ENCODE measurements at regions not wholly inside any gene's neighbourhood (a gene's known extent, or its start where the extent isn't known, plus 50 kb on each side); places are given as distances from the start of the nearest gene placed in this dataset.
"Not testable (repeated sequence)": the region's sequence is repeated elsewhere in the genome, so short reads cannot be mapped to it uniquely, and the experiment has no call there.

GRCh38 chr21:28852706-28853105 is 140.0 kb downstream of the LTN1 start:
- TF ChIP-seq CTCF (IDR thresholded peaks at IDR 0.05) = no peak

GRCh38 chr21:28851645-28852044 is 141.0 kb downstream of the LTN1 start:
- DNase-seq = no peak
- no peaks in the 10 kb centered on the region for H3K27me3 ChIP-seq (ENCODE audit: insufficient read depth in 3 of 3, low read length in 2 of 3)
- 61 to 92% (median 82%) methylated on average over 1 of the region's 1 CpG for WGBS, 3 donors
- no peaks in the 10 kb centered on the region for H3K4me1 ChIP-seq
- no peaks in the 10 kb centered on the region for H3K36me3 ChIP-seq (ENCODE audit: insufficient read depth in 1 of 2, low read depth in 1 of 2)
- no peak for ATAC-seq
- intact Hi-C loops (cut with DNase I) = no loop called here
- H3K9me3 ChIP-seq = no peaks in the 10 kb centered on the region
- no peak overlapping the region for H3K27ac ChIP-seq
- no peak for TF ChIP-seq CTCF (IDR thresholded peaks at IDR 0.05)
- no peak overlapping the region for H3K4me3 ChIP-seq

More at GRCh38 chr21:28852706-28853105, 140.0 kb downstream of the LTN1 start:
- Histone ChIP-seq H3K27ac (no peak overlapping the region), H3K36me3 (ENCODE audit: insufficient read depth in 1 of 2, low read depth in 1 of 2) (no peaks in the 10 kb centered on the region), H3K4me3 (no peak overlapping the region), H3K27me3 (ENCODE audit: insufficient read depth in 3 of 3, low read length in 2 of 3) (no peaks in the 10 kb centered on the region), H3K9me3 (no peaks in the 10 kb centered on the region), H3K4me1 (no peaks in the 10 kb centered on the region)
- WGBS, 3 donors = 74 to 91% (median 76%) methylated on average over 5 of the region's 5 CpGs
- no peak for DNase-seq
- intact Hi-C loops (cut with DNase I) = no loop called here
- no peak for ATAC-seq

- H3K27ac ChIP-seq; H3K4me3 ChIP-seq; DNase-seq; ATAC-seq; H3K36me3 ChIP-seq (ENCODE audit: insufficient read depth in 1 of 2, low read depth in 1 of 2); H3K9me3 ChIP-seq; H3K27me3 ChIP-seq (ENCODE audit: insufficient read depth in 3 of 3, low read length in 2 of 3); intact Hi-C loops (cut with DNase I); H3K4me1 ChIP-seq: not testable (repeated sequence)
- WGBS, 3 donors = 86 to 93% (median 91%) methylated on average over 1 of the region's 1 CpG
Observed at GRCh38 chr21:28839237-28839636, 153.4 kb downstream of the LTN1 start.

DNA sequence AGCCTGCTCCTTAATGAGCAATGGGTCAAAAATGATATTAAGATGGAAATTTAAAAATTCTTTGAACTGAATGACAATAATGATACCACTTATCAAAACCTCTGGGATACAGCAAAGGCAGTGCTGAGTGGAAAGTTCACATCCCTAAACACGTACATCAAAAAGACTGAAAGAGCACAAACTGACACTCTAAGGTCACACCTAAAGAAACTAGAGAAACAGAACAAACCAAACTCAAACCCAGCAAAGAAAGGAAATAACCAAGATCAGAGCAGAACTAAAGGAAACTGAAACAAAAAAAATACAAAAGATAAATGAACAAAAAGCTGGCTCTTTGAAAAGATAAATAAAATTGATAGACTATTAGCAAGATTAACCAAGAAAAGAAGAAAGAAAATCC is 155.3 kb downstream of the LTN1 start:
- DNase-seq; ATAC-seq; H3K27me3 ChIP-seq (ENCODE audit: insufficient read depth in 3 of 3, low read length in 2 of 3); H3K4me3 ChIP-seq; H3K4me1 ChIP-seq; H3K9me3 ChIP-seq; intact Hi-C loops (cut with DNase I); H3K36me3 ChIP-seq (ENCODE audit: insufficient read depth in 1 of 2, low read depth in 1 of 2); H3K27ac ChIP-seq: not testable (repeated sequence)
- WGBS, 3 donors = 80 to 84% (median 83%) methylated on average over 1 of the region's 1 CpG

DNA sequence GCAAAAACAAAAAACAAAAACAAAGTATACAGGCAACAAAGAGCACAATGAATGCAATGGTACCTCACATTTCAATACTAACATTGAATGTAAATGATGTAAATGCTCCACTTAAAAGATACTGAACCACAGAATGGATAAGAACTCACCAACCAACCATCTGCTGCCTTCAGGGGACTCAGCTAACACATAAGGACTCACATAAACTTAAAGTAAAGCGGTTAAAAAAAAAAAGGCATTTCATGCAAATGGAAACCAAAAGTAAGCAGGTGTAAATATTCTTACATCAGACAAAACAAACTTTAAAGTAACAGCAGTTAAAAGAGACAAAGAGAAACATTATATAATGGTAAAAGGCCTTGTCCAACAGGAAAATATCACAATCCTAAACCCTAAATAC is 156.1 kb downstream of the LTN1 start:
- intact Hi-C loops (cut with DNase I) = not testable (repeated sequence)

DNA sequence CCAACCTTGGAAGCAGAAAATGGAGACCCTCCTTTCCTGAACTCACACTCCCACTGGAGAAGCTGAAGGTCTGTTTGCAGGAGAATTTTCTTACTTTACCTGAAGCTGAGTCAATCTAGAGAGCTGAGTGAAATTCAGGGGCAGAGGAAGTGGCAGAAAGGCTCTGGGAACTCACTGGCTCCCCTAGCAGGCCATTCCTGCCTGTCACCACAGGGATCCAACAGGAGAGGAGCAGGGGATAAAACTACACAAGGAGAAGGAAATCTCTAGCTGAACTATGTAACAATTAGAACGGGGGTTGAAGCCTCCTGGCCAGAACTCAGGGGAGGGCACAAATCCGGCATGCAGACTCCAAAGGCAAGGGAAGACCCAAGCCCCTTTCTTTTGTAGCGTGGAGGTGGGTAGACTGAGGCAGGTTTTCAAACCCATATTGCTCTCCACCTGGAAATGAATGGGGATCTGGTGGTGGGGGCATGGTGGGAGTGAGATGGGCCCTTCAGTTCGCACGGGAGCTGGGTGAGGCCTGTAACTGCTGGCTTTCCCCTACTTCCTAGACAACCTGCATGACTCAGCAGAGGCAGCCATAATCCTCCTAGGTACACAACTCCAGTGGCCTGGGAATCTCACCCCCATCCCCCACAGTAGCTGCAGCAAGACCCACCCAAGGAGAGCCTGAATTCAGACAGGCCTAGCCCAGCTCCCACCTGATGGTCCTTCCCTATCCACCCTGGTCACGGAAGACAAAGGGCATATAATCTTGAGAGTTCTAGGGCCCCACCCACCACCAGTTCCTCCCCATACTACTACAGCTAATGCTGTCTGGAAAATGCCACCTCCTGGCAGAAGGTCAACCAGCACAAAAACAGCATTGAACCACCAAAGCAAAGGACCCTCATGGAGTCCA is 158.1 kb downstream of the LTN1 start:
- DNase-seq = peak in 1 of 2 donors; percentile 25
- H3K27me3 ChIP-seq (ENCODE audit: insufficient read depth in 3 of 3, low read length in 2 of 3) = no peaks in the 10 kb centered on the region
- no peak for TF ChIP-seq CTCF (IDR thresholded peaks at IDR 0.05)
- no peak overlapping the region for H3K27ac ChIP-seq
- no peak for ATAC-seq
- no peak overlapping the region for H3K4me3 ChIP-seq
- H3K4me1 ChIP-seq = no peaks in the 10 kb centered on the region
- no peaks in the 10 kb centered on the region for H3K9me3 ChIP-seq
- no peaks in the 10 kb centered on the region for H3K36me3 ChIP-seq (ENCODE audit: insufficient read depth in 1 of 2, low read depth in 1 of 2)
- intact Hi-C loops (cut with DNase I) = no loop called here
- WGBS, 3 donors = 96 to 97% (median 96%) methylated on average over 6 of the region's 6 CpGs

More for the DNA sequence above, 156.1 kb downstream of the LTN1 start:
- not testable (repeated sequence) for DNase-seq; ATAC-seq; H3K36me3 ChIP-seq (ENCODE audit: insufficient read depth in 1 of 2, low read depth in 1 of 2); H3K4me3 ChIP-seq; H3K4me1 ChIP-seq; H3K9me3 ChIP-seq; H3K27me3 ChIP-seq (ENCODE audit: insufficient read depth in 3 of 3, low read length in 2 of 3); H3K27ac ChIP-seq
- WGBS, 3 donors = 93 to 97% (median 96%) methylated on average over 1 of the region's 1 CpG

All from psoas muscle (tissue), 7 donors.